Stimulated activated CD8-positive, alpha-beta memory T cell treated with anti-CD3 and anti-CD28 coated beads, Interleukin-7, amount 100 ng/mL, for 4 hours (primary cell): ENCODE measurements at regions not wholly inside any gene's neighbourhood (a gene's known extent, or its start where the extent isn't known, plus 50 kb on each side); places are given as distances from the start of the nearest gene placed in this dataset.
"Not testable (repeated sequence)": the region's sequence is repeated elsewhere in the genome, so short reads cannot be mapped to it uniquely, and the experiment has no call there.

Experiments used
- DNase-seq, 2 donors: peaks; one replicate each; pipeline ENCODE4 v3.0.0-alpha.2; 2020; ENCODE audit warnings: low read depth in 2 of 2

DNA sequence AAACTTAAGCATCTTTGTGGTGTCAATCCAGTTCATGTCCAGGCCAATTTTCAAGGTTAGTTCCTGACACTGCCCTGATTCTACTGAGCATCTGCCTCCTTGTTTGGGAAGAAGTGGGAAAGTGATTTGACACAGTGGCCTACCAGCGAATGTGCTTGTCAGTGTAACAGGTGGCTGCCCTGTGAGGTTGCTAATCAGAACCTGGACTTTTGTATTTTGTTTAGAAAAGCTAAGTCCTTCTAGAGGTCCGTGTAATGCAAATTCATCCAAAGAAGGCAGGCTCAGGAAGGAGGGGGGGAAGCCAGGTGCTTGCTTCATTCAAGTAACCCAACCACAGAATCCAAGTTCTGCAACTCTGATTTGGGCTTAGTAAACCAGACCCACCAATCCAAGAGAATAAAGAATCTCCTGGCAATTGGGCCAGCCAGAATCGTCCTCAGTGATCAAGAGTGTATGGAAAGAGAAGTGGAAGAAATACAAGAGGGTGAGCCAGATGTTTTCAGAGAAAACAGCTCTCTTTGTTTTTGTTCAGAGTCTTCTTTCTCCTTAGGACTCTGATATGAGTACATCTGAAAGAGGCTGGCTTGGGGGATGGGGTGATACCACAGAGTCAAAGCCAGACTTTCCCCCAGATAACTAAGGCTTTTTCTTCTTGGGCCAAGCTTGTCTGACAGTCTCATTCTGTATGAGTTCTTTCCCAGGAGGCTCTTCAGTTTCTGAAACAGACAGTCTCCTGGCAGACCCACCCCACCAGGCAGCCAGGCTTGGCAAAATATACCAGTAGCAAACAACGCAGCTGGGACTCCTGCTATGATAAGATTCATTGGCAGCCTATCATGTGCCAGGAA lies 508.9 kb upstream of the TBL1XR1 start:
- DNase-seq: no peak

DNA sequence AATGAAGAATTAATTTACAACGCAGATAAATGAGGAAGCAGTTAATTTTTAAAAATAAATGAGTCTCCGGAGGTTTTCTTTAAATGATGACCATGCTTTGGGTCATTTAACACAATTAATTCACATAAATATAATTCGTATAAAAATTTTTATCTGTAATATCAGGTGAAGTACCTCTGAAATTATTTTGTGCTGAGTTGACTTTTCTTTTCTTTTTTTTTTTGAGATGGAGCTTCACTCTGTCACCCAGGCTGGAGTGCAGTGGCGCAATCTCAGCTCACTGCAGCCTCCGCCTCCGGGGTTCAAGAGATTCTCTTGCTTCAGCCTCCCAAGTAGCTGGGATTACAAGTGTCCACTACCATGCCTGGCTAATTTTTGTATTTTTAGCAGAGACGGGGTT lies 512.2 kb upstream of the TBL1XR1 start:
- not testable (repeated sequence) for DNase-seq

DNA sequence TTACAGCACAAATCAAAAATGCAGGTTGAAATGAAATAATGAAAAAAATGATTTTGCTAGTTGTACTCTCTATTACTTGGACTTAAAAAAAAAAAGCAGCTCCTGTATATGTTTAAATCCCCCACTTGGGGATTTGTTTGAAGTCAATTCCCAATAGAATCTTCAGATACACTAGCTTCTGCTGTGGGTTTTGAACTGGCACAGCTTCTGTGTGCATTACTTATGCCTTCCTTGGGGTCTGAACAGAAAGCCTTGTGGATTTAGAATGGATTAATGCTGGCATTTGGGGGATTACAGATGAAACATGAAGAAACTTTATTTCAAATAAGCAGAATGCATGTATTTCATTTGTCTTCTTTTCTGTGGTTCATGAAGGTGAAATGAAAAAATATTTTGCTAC lies 513.2 kb upstream of the TBL1XR1 start:
- no peak for DNase-seq

DNA sequence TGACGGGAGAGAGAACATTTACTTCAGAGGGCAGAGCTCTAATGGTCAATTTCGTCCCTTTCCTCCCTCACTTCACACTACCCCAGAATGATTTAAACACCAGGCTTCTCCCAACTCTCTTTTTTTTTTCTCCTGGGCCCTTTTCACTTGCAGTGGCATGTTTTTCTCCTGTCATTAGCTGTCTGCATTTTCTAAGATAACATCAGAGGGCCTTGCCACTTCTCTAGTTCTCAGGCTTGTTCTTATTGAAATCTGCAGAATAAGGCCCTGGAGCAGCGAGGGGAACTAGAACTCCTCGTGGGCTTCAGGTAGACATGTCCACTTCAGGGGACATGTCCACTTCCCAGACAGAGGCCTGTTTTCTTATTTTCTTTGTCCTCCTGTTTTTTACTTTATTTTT lies 514.4 kb upstream of the TBL1XR1 start:
- DNase-seq: no peak

DNA sequence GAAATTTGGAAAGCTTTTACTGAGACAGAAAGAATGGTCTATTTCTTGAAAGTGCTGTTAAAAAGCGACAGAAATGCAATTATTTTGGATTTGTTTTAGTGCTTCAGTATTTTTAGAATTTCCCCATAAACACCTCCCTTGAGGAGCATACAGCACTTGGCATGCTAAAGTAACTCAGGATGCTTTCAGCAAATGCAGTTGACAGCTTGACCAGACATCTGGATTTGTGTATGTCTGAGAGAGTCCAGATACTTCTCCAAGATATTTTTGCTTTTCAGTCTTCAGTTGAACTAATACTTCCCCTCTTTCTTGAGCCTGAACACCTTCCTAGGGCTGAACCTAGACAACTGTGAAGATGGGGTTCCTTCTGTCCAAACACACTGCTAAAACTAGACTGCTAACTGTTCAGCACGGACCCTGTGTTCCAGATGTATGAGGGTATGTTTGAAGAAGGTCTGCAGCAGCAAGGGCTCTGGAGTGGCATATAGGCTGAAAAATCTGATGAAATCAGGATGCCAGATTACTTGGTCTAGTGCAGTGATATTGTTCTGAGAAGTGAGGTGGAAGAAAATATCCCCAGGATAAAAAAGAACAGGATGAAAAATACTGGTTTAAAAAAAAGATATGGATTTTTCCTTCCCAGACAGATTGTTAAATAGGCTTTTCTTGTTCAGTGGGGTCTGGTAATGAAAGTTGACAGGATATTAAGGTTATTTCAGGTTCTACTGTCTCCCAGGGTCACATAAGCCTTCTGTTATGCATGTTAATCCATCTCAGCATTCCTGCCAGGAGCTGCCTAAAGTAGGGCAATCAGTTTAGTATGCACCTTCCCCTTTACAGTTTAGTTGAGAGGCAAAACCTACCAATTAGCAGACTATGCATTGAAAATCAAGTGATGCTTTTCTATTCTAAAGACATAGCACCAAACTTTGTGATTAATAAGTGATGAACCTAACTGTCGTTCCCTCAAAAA lies 516.9 kb upstream of the TBL1XR1 start:
- no peak for DNase-seq

DNA sequence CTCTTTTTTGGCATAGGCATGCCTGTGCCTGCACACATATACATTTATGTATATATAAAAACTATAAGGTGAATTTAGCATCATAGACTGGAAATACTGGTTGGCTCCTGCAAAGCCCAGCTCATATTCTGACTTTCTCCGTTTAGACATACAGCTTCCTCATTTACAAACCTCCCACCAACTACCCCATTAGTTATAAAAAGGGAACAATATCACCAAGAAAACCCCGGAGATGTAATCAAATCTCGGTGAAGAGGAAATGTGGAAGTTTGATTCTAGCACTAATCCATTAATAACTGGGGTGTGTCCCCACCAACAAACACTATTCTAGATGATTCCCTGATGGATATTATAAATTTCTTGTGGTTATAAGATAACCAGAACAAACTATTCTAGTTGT lies 517.7 kb upstream of the TBL1XR1 start:
- DNase-seq: no peak

DNA sequence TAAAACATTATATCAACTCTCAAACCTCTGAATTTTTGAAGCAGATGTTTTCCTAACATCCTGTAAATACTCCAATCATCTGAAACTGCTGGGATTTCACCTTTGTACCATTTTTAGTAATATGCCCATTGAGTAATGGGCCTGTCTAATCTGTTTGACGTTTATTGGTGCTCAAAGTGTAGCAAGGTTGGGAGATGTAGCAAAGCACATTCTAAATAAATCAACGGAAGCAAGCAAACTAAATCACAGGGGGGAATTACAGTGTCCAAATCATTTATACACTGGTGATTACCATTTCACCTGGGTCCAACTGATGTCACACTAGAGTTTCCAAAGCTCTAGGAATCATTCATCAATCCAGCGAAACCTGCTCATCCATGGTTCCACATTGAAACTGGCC lies 518.7 kb upstream of the TBL1XR1 start:
- DNase-seq: no peak

DNA sequence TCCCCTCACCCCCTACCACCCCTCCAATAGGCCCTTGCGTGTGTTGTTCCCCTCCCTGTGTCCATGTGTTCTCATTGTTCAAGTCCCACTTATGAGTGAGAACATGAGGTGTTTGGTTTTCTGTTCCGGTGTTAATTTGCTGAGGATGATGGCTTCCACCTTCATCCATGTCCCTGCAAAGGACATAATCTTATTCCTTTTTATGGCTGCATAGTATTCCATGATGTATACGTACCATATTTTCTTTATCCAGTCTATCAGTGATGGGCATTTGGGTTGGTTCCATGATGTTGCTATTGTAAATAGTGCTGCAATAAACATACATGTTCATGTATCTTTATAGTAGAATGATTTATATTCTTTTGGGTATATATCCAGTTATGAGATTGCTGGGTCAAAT lies 523.6 kb upstream of the TBL1XR1 start:
- not testable (repeated sequence) for DNase-seq

DNA sequence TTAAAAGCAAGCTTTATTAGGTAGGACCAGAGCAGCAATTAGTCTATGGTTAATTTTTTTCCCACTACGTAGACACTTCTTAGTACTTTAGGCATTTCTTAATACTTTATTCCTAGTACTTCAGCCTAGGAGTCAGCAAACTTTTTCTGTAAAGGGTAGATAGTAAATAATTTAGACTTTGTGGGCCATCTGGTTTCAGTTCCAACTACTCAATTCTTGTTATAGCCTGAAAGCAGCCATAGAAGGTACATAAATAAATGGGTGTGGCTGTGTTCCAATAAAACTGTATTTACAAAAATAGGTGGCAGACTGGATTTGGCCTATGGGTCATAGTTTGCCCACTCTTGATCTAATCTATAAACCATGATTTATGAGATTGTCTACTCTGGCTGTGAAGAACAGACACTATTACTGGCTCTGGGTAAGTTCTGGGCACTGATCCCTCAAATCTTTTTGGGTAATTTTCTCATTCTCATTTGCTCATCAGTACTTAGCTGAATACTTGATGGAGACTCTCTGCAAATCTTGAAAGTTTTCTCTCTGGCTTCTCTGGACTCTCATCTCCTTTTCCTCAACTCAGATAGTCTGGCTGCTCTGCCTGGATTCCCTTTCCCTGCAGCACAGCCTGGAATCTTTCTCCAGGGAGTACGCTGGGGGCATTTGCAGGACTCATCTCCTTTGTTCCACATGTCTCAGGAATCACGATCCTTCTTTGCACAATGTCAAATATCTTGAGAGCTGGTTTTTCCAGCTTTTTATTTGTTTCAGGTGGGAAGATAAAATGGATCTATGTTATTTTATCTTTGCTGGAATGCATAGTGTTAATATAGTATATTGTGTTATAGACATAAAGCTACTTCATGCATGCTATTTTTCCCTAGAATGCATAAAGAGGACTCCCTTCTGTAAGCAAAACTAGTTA lies 524.8 kb upstream of the TBL1XR1 start:
- no peak for DNase-seq

DNA sequence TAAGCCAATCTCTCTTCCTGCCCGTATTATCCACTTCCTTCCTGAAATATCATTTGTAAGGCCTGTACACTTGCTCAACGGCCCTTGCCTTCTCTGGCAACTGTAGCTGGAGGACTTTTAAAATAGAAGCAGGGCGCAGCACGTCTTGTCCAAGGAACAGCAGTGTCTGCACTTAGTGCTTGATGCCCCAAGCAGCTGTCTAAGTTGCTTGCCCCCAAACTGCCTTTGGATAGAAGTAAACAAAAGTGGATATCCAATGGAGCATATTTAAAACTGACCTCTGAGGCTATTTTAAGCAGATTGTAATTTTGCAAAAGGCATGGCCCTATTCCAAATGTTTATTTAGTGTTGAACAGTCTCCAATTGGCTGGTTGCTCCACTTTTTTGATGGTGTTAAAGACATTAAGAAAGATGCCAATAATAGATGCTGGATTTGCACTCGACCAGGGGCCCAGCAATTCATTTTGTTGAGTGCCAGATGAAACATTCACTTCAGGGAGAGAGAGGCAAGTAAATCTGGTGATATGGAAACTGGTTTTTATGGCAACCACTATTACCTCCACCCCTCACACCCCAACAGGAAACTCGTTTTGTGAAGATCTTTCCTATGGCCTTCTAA lies 526.8 kb upstream of the TBL1XR1 start:
- DNase-seq: no peak

DNA sequence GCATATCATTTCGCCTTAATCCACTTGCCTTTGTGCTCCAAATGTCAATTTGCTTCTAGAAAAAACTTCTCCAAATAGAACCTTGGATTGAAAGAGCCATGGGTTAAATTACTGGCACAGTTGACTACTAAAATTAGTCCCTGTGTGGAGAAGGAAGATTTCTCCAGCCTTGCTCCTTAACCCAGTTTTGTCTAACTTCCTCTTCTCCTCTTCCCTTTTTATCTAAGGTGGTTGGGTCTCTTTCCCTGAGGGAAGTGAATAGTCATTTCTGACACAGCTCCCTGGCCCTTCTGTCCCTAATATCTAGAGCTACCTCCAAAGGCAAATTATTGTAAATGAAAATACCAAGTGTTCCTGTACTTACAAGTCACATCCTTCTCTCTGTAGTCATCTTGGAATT lies 527.9 kb upstream of the TBL1XR1 start:
- no peak for DNase-seq

DNA sequence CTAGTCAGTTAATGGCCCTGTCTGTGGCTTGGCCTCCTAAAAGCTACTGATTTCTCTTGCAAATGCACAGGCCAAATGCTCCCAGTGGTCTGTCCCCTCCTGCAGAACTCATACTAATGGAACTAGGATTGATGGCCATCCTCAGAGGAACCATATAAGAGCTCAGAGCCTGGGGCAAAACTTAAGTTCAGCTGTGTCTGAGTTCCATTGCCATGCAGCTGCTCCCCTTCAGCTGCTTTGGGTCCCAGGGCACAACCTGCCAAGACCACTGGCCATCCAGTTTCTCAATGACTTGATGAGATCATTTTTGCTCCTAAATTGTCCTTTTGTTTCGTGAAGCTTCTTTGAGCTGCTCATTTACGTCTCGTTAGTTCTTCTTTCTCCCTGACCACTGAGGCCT lies 529.5 kb upstream of the TBL1XR1 start:
- DNase-seq: no peak

DNA sequence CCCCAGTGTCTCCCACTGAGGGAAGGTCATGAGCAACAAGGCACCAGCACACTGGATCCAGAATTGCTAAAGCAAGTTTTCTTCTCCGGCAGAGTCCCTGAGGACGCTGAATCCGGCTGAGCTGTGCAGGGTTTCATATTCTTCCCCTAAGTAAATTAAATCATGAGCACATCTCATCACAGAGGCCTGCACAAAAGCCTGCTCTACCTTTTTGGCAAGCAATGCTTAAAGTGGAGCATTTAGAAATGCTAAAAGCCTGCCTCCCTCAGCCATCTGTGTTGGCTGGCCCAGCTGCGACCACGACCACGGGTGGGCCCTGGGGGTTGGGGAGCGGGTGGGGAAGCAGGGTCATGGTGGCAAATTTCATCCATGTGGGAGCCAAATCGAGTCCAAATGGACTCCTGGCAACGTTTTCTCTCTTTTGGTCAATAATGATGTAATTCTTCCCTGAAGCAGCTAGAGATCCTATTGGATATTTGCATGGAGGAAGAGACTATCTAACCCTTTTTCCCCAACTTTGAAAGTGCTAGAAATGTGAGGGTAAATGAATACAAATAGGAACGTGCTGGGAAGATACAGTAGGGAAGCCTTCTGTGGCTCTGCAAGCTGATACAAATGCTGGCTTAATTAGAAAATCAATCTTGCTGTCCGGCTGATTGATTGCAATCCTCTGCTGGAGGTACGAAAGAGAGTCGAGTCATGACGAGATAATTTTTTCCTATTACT lies 532.8 kb upstream of the TBL1XR1 start:
- no peak for DNase-seq

DNA sequence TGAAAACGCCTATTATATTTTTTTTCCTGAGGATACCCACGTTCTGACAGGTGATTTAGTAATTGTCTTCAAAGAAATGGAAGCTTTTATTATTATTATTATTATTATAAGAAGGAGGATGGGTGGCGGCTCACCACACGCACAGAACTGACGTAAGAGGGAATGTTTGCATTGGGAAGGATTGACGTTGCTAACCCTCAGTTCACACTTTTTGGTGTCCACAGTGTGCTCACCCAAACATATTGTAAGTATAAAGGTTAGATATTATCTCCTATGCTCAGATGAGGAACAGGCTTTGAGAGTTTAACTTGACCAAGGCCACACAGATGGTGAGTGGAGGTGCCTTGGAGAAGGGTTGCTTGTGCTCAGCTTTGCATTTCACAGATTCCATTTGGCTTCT lies 533.5 kb upstream of the TBL1XR1 start:
- DNase-seq: no peak

DNA sequence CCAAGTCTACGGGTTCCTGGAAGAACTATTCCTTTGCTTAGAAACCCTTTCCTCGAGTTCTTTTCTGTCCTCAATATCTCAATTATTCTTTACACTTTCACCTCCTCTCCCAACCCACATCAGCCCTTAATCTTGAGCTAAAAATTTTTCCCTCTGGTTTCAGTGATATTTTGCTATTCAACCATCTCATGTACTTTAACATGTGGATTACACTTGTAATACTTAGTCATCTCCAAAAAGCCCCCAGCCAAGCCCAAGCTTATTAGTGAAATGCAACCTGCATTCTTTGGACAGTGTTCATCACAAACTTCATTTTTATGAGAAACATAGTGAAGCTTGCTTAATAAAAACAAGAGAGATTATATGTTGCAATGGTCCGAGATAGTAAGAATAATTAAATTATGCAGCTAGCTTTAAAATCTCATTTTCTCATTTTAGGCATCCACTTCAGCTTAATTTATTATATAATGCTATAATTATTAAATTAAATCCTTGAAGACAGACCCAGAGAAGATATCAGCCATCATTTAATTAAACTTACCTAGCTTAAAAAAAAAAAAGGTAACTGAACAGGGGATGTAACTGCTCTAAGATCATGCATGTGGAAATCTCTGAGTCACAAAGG lies 534.5 kb upstream of the TBL1XR1 start:
- no peak for DNase-seq

DNA sequence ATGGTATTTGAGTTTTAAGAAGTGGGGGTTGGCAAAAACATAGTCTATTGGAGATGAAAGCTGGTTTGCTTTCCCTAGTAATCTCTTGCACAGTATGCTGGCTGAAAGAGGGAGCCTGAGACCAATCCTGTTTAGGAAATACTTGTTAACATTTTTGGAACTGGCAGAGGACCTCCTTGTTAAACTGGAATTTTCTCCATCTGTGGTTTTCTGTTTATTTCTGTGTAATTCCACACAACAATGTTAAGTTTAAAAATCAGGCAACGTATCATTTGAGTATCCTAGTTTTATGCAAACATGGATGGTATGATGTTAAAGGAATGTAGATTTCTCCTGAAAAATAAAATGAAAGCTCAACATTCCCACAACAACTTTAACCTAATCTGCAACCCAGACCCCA lies 536.0 kb upstream of the TBL1XR1 start:
- no peak for DNase-seq

DNA sequence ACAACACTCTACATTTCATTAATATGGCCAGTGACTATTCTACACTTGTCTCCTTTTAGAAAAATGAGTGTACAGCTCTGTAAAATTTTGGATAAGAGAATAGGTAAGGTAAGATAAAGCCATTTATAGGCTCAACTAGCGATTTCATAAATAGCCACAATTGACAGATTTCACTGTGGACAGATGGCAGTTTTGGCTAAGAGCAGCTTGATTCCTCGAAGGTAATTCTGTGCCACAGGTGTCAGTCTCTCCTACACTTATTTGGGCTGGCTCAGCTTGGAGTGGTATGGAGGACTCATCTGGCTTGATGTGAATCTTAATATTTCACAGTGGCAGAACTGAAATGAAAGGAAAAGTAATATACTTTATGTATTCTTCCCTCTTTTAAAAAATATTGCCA lies 536.7 kb upstream of the TBL1XR1 start:
- DNase-seq: no peak

DNA sequence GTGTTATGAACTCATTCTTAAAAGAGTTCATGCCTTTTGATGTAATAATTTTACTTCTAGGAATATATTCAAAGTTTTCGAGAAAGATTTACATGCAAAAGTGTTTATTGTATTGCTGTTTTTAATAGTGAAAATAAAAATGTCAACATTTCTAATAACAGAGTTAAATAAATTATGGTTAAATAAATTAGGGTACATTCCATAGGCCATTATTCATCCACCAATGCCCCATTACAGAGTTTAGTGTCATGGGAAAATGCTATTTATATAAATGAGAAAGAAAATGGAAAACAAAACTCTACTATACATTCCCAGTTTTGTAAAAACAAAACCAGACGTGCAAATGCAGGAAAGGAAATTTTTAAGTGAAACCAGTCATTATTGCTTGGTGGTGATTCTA lies 538.1 kb upstream of the TBL1XR1 start:
- DNase-seq: no peak

DNA sequence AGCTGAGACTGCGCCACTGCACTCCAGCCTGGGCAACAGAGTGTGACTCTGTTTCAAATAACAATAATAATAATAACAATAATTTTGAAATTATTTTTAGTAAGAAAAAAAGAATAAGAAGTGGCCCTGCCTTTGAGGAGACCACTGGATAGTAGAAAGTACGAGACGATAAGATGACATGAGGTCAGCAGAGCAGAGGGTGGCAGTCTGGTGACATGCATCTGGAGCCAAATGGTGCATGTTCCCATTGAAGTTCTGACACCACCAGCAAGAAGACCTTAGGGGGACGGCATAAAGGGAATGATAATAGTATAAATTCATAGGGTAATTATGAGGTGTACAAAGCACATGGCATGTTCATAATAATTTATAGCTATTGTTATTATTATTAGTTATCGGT lies 542.2 kb upstream of the TBL1XR1 start:
- DNase-seq: no peak

DNA sequence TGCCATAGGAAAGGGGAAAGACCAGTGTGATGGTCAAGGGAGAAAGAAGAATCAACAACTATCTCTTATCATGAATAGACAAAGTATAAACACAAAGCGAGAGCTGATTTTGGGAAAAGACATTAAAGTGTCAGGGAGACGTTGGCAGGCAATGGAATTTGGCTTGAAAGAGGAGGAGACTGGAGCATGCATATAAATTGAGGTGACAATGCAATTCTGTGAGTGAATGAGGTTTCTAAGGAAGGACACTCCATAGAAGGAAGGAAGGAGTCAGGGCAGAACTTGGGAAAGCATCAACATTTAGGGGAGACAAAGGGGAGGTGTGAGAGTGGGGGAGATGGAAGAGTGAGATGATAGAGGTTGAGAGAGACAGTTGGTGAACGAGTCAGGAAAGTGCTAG lies 543.0 kb upstream of the TBL1XR1 start:
- no peak for DNase-seq
